ENCODE measurements at regions not wholly inside any gene's neighbourhood (a gene's known extent, or its start where the extent isn't known, plus 50 kb on each side); places are given as distances from the start of the nearest gene placed in this dataset.

DNA sequence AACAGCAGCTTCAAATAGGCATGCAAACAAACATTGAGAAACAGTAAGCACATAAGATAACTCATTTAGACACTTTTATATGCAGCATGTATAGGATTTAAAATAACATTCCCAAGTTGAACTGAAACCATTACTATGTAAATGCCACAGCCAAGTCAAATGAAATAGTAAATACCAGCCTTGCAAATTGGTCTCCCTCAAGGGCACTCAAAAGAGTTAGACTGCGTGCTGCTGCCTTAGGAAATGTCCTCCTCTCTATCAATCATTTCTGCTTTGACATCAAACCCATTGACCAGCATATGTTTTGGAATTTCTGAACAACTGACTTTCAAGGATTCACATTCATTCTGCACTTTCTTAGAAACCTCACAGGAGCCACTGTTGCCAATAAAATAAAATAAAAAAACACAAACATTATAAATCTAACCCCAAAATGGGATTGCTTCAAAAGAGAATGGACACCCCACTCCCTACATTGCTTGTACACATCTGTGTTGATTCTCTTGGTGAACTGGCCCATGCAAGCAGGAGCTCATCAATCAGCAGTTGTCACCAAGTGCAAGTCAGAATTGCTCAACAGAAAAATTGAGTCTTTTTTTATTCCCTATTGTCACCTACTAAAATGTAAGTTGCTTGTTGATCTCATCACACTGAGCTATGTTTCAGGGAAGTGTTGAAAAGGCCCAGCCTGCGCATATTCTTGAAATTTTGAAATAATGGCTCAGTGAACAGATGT is 256.2 kb downstream of the DAD1 start:
- TF ChIP-seq POLR2A (IDR thresholded peaks at IDR 0.05; ENCODE audit: low read depth, low read length) (no peak), CREM (IDR thresholded peaks at IDR 0.05; ENCODE audit: low read depth) (no peak), EGR1 (IDR thresholded peaks at IDR 0.05; ENCODE audit: borderline replicate concordance in 1 of 2, low read depth in 2 of 2, low read length in 2 of 2) (no peak), FOXM1 (IDR thresholded peaks at IDR 0.05; ENCODE audit: low read depth, low read length) (no peak), ESRRA (IDR thresholded peaks at IDR 0.05; ENCODE audit: low read length) (no peak), NFIC (IDR thresholded peaks at IDR 0.05; ENCODE audit: low read depth, low read length) (no peak), TAF1 (IDR thresholded peaks at IDR 0.05; ENCODE audit: borderline replicate concordance, low read depth, low read length) (no peak), NRF1 (conservative IDR thresholded peaks at IDR 0.05; ENCODE audit: low read depth, low read length) (no peak), SP1 (IDR thresholded peaks at IDR 0.05; ENCODE audit: low read depth, low read length) (no peak)
- TF ChIP-seq, protein P1, sequence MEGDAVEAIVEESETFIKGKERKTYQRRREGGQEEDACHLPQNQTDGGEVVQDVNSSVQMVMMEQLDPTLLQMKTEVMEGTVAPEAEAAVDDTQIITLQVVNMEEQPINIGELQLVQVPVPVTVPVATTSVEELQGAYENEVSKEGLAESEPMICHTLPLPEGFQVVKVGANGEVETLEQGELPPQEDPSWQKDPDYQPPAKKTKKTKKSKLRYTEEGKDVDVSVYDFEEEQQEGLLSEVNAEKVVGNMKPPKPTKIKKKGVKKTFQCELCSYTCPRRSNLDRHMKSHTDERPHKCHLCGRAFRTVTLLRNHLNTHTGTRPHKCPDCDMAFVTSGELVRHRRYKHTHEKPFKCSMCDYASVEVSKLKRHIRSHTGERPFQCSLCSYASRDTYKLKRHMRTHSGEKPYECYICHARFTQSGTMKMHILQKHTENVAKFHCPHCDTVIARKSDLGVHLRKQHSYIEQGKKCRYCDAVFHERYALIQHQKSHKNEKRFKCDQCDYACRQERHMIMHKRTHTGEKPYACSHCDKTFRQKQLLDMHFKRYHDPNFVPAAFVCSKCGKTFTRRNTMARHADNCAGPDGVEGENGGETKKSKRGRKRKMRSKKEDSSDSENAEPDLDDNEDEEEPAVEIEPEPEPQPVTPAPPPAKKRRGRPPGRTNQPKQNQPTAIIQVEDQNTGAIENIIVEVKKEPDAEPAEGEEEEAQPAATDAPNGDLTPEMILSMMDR (IDR thresholded peaks at IDR 0.05 in 2 of 3, conservative IDR thresholded peaks at IDR 0.05 in 1 of 3; ENCODE audit: control insufficient read depth in 2 of 3, extremely low read depth in 1 of 3, insufficient read depth in 1 of 3, low read depth in 3 of 3, low read length in 3 of 3): no peak
